GM19025 (cell line): ENCODE measurements at regions not wholly inside any gene's neighbourhood (a gene's known extent, or its start where the extent isn't known, plus 50 kb on each side); places are given as distances from the start of the nearest gene placed in this dataset.
A peak's percentile ranks its signal among the peaks of the same experiment; 100 is the strongest.
"Not testable (repeated sequence)": the region's sequence is repeated elsewhere in the genome, so short reads cannot be mapped to it uniquely, and the experiment has no call there.

ENCODE experiments used
- ATAC-seq: cut with Tn5 transposase; IDR thresholded peaks from one replicate; pipeline ENCODE4 v1.9.1; 2021; ENCODE audit warnings: mild to moderate bottlenecking, low read depth, moderate library complexity; ENCODE audit not compliant: unreplicated experiment

- ATAC-seq = no peak
Measured at GRCh38 chr21:33121715-33122475, 52.0 kb downstream of the OLIG1 start.

GRCh38 chr21:33122507-33122906, 52.6 kb downstream of the OLIG1 start:
- ATAC-seq = no peak

GRCh38 chr21:33123374-33124123, 53.6 kb downstream of the OLIG1 start:
- ATAC-seq = no peak

DNA sequence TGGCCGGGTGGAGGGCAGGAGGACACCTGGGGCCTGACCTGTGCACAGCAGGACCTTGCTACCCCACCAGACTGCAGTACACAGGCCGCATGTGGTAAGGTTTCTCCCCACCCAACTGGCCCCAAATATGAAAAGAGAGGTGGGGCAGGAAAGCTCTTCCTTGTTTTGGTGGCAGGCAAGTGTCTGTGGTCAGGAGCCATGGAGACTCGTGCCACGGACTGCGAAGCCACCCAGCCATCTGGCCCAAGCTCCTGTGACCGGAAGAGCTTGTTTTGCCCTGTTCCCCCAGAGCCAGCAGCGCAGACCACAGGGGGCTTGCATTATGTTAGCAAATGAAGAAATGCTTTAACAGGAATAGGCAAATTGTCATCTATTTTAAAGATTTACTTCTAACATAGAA, 54.9 kb downstream of the OLIG1 start:
- ATAC-seq = no peak

GRCh38 chr21:33125680-33126375, 55.9 kb downstream of the OLIG1 start:
- no peak for ATAC-seq

GRCh38 chr21:33126569-33126968, 56.6 kb downstream of the OLIG1 start:
- ATAC-seq = no peak

GRCh38 chr21:33127154-33127867, 57.4 kb downstream of the OLIG1 start:
- ATAC-seq = peak; percentile 51

- no peak for ATAC-seq
Measured at GRCh38 chr21:33127868-33128242, 57.9 kb downstream of the OLIG1 start.

DNA sequence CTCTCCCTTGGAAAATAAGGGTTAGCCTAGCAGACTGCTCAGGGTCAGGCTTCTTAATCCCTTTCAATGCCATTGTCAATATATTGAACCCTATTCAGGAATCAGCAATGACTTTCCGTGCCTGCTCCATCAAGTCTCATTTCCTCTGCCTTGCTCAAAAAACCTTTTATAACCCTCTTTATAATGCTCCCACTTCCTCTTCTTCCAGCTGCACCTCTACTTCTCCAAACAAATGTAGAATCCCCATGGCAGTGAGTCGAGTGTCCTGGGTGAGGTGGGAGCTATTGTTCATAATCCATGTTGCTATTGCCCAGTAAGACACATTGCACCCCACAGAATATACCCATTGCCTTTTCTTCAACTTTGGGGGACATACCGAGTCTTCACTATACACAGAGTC, 58.6 kb downstream of the OLIG1 start:
- no peak for ATAC-seq

- ATAC-seq = no peak
Measured at GRCh38 chr21:33132054-33132453, 62.1 kb downstream of the OLIG1 start.

DNA sequence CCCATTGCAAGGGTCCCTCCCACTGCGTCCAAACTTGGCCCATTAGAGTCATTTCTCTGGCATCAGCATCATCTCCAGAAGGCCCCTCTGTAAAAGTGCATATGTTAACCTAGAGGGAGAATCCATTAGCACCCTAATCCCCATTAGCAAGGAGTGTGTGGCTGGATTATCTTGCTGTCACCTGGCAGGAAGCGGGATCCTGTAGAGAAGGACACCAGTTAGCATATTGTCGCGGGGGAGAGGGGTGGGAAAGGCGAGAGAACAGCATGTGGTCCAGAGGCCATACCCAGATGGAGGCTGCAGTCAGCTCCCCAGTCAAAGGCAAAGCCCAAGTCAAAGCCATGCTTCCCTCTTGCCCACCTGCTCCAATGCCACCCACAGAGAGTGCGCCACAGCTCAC, 64.0 kb downstream of the OLIG1 start:
- no peak for ATAC-seq

DNA sequence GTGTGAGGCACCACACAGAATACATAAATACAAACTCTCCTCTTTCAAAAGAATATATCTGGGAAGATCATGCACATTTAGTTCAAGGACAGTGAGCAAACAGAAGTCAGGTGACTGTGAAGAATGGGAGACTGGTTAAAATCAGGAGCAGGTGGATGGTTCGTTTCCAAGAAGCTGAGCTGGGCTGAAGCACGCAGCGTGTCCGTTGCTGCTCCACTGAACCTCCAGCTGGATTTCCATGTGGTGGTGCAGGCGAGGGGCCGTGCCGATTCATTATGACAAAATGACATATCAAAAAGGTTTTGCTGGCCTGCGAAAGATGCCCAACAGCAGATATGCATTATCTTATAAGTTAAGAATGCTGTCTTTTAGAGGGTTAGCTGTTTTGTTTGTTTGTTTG, 66.0 kb downstream of the OLIG1 start:
- ATAC-seq = no peak

- ATAC-seq = no peak
Measured at GRCh38 chr21:33136847-33137502, 67.0 kb downstream of the OLIG1 start.

DNA sequence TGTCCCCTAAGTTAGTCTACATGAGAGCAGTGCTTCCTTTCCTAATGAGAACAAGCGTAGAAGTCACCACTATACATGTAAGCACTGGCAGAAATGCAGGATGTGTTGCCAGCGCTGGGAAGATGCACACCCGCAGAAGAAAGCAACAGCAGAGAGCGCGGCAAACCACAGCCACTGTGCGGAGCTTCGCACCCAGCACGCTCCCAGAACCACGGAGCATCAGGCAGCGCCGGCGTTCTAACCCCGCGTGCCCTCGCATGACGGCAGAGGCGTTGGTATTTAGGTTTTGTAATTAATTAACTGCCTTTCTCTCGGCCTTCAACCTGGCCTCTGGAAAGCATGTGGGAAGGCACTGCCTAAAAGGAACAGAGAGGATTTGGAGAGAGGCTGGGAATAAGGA, 69.1 kb downstream of the OLIG1 start:
- no peak for ATAC-seq

GRCh38 chr21:33140288-33140687, 70.3 kb downstream of the OLIG1 start:
- ATAC-seq = no peak

DNA sequence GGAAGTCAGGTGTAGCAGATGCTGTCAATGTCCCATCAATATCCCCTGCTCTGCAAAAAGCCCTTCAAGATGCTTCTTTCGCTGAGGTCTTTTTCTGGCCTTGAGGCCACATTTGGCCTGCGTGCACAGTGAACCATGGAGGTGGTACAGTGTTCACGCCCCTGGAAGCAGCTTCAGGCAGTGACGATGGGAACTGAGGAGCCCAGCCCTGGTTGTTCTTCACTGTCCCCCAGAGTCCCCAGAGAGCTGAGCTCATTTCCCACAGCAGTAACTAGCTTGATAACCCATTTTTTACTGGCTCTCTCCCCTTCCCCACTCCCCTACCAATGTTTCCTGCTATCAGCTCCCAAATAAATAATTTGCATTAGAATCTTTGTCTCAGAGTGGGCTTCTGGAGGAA, 76.5 kb downstream of the OLIG1 start:
- no peak for ATAC-seq

DNA sequence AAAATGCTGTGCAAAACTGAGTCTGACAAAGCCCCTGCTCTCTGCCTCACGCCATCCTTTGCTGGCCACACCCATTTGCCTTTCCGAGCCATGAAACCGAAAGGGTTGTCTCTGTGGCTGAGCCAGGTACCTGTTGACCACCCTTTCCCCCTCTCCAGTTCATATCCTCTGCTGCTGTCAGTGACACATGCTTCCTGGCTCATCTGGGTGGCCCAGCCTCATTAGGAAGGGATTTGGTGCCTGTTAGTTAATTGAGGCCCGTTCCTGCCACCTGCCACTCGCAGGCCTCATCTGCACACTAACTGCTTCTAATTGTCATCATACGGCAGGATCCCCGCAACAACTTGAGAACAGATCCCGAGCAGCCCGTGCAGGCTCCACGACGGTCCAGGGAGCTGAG, 79.2 kb downstream of the OLIG1 start:
- ATAC-seq = no peak

GRCh38 chr21:33150968-33151367, 78.8 kb upstream of the IFNAR2 start:
- ATAC-seq = not testable (repeated sequence)

GRCh38 chr21:33151941-33152731, 77.6 kb upstream of the IFNAR2 start:
- ATAC-seq = no peak

DNA sequence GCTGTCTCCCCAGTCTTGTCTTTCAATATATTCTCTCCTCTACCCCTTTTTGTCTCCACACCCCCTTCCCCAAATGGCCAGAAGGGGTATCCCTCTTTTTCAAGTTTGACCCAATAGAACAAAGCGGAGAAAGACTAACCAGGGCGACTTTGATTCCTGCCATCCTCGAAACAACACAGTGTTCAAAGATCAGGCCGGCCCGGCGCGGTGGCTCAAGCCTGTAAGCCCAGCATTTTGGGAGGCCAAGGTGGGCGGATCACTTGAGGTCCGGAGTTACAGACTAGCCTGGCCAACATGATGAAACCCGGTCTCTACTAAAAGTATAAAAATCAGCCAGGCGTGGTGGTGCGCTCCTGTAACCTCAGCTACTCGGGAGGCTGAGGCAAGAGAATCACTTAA, 77.0 kb upstream of the IFNAR2 start:
- ATAC-seq = no peak
